Tongue (tissue), 1 donor: ENCODE measurements at regions not wholly inside any gene's neighbourhood (a gene's known extent, or its start where the extent isn't known, plus 50 kb on each side); places are given as distances from the start of the nearest gene placed in this dataset.
"Not testable (repeated sequence)": the region's sequence is repeated elsewhere in the genome, so short reads cannot be mapped to it uniquely, and the experiment has no call there.

Experiments used
- DNase-seq: peaks from one replicate; pipeline ENCODE4 v3.0.0-alpha.2; 2015

- no peak for DNase-seq
These were observed 68.9 kb upstream of the VGLL4 start for GRCh38 chr3:11712646-11713045.

- no peak for DNase-seq
These were observed 68.2 kb upstream of the VGLL4 start for GRCh38 chr3:11711876-11712275.

GRCh38 chr3:11709782-11710181 is 66.1 kb upstream of the VGLL4 start:
- no peak for DNase-seq

GRCh38 chr3:11707084-11707483 is 63.4 kb upstream of the VGLL4 start:
- DNase-seq: not testable (repeated sequence)

GRCh38 chr3:11706604-11707003 is 62.9 kb upstream of the VGLL4 start:
- no peak for DNase-seq

- DNase-seq: no peak
These were observed 61.3 kb upstream of the VGLL4 start for GRCh38 chr3:11705049-11705448.

GRCh38 chr3:11703146-11703545 is 59.4 kb upstream of the VGLL4 start:
- no peak for DNase-seq

- no peak for DNase-seq
These were observed 55.3 kb upstream of the VGLL4 start for GRCh38 chr3:11699083-11699427.

- no peak for DNase-seq
These were observed 54.8 kb upstream of the VGLL4 start for GRCh38 chr3:11698326-11699082.

GRCh38 chr3:11697701-11698100 is 54.0 kb upstream of the VGLL4 start:
- no peak for DNase-seq

GRCh38 chr3:11696054-11696453 is 52.3 kb upstream of the VGLL4 start:
- DNase-seq: no peak
